ENCODE measurements at regions not wholly inside any gene's neighbourhood (a gene's known extent, or its start where the extent isn't known, plus 50 kb on each side); places are given as distances from the start of the nearest gene placed in this dataset.

- Histone ChIP-seq H3K4me2 (no peak overlapping the region), H3K9me3 (ENCODE audit: low read depth) (no peaks in the 10 kb centered on the region), H3K4me3 (no peak overlapping the region), H4K20me1 (ENCODE audit: low read depth) (no peaks in the 10 kb centered on the region), H3K9ac (no peak overlapping the region), H2AFZ (replicated peaks) (no peak overlapping the region), H3K27ac (no peak overlapping the region), H3K4me1 (peaks cover 5% of the 10 kb centered on the region), H3K27me3 (no peaks in the 10 kb centered on the region), H3F3A (ENCODE audit: low read depth) (no peaks in the 10 kb centered on the region), H3K36me3 (no peaks in the 10 kb centered on the region), H3K79me2 (ENCODE audit: low read depth) (no peaks in the 10 kb centered on the region)
- Mint-ChIP-seq H3K27ac (no peak overlapping the region), H3K4me1 (no peaks in the 10 kb centered on the region), H3K4me3 (no peak overlapping the region), H3K9me3 (no peaks in the 10 kb centered on the region), H3K36me3 (no peaks in the 10 kb centered on the region), H3K27me3 (ENCODE audit: insufficient read depth, low read depth) (no peaks in the 10 kb centered on the region)
- TF ChIP-seq EZH2 (IDR thresholded peaks at IDR 0.05) (no peak), EZH2phosphoT487 (IDR thresholded peaks at IDR 0.05) (no peak)
- TF ChIP-seq, protein P1, sequence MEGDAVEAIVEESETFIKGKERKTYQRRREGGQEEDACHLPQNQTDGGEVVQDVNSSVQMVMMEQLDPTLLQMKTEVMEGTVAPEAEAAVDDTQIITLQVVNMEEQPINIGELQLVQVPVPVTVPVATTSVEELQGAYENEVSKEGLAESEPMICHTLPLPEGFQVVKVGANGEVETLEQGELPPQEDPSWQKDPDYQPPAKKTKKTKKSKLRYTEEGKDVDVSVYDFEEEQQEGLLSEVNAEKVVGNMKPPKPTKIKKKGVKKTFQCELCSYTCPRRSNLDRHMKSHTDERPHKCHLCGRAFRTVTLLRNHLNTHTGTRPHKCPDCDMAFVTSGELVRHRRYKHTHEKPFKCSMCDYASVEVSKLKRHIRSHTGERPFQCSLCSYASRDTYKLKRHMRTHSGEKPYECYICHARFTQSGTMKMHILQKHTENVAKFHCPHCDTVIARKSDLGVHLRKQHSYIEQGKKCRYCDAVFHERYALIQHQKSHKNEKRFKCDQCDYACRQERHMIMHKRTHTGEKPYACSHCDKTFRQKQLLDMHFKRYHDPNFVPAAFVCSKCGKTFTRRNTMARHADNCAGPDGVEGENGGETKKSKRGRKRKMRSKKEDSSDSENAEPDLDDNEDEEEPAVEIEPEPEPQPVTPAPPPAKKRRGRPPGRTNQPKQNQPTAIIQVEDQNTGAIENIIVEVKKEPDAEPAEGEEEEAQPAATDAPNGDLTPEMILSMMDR (IDR thresholded peaks at IDR 0.05) = no peak
- DNase-seq (ENCODE audit: low spot score) = no peak
Observed at GRCh38 chr11:87739261-87739660, 436.0 kb downstream of the RAB38 start.

- Mint-ChIP-seq H3K9me3 (peaks cover 3% of the 10 kb centered on the region), H3K27ac (no peak overlapping the region), H3K27me3 (ENCODE audit: insufficient read depth, low read depth) (no peaks in the 10 kb centered on the region), H3K36me3 (no peaks in the 10 kb centered on the region), H3K4me1 (no peaks in the 10 kb centered on the region), H3K4me3 (no peak overlapping the region)
- no peak overlapping the region for H3K27ac ChIP-seq
- H3K27me3 ChIP-seq = no peaks in the 10 kb centered on the region
- no peaks in the 10 kb centered on the region for H3K9me3 ChIP-seq (ENCODE audit: low read depth)
- H3K4me1 ChIP-seq = no peaks in the 10 kb centered on the region
- no peak for DNase-seq (ENCODE audit: low spot score)
- no peaks in the 10 kb centered on the region for H3K79me2 ChIP-seq (ENCODE audit: low read depth)
- H3K36me3 ChIP-seq = no peaks in the 10 kb centered on the region
- TF ChIP-seq, protein P1 (IDR thresholded peaks at IDR 0.05) = no peak
- TF ChIP-seq EZH2 (IDR thresholded peaks at IDR 0.05) = no peak
- TF ChIP-seq EZH2phosphoT487 (IDR thresholded peaks at IDR 0.05) = no peak
- H4K20me1 ChIP-seq (ENCODE audit: low read depth) = no peaks in the 10 kb centered on the region
- no peak overlapping the region for H3K4me3 ChIP-seq
- H3K4me2 ChIP-seq = no peak overlapping the region
- H3F3A ChIP-seq (ENCODE audit: low read depth) = no peaks in the 10 kb centered on the region
- no peak overlapping the region for H2AFZ ChIP-seq (replicated peaks)
- H3K9ac ChIP-seq = no peak overlapping the region
Observed at GRCh38 chr11:87736928-87737327, 438.3 kb downstream of the RAB38 start.

DNA sequence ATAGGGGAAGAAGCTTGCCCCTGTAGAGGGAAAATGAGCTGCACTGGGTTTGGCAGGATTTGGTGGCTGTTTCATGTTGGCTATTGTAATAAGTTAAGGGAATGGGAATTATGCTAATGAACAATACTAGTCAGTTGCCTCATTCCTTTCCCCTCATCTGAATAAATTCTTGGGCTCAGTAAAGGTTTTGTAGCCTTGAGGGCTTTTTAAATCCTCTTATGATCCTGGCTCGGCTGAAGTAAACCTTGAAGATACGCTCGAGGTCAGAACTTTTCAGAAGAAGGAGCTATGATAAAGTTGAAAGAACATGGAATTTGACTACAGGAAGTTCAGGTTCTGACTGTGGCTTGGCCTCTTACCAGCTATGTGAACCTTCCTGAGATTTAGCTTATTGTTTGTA, 448.7 kb downstream of the RAB38 start:
- H3K4me1 Mint-ChIP-seq = no peaks in the 10 kb centered on the region
- H3K9me3 Mint-ChIP-seq = no peaks in the 10 kb centered on the region
- H3K27me3 Mint-ChIP-seq (ENCODE audit: insufficient read depth, low read depth) = peaks cover 2% of the 10 kb centered on the region
- H3K9me3 ChIP-seq (ENCODE audit: low read depth) = no peaks in the 10 kb centered on the region
- TF ChIP-seq EZH2 (IDR thresholded peaks at IDR 0.05) (no peak), EZH2phosphoT487 (IDR thresholded peaks at IDR 0.05) (no peak)
- TF ChIP-seq, protein P1 (IDR thresholded peaks at IDR 0.05) = no peak
- H2AFZ ChIP-seq (replicated peaks) = no peak overlapping the region
- H3K36me3 ChIP-seq = no peaks in the 10 kb centered on the region
- H3K27ac Mint-ChIP-seq = no peak overlapping the region
- no peak overlapping the region for H3K4me2 ChIP-seq
- no peaks in the 10 kb centered on the region for H3F3A ChIP-seq (ENCODE audit: low read depth)
- H3K36me3 Mint-ChIP-seq = no peaks in the 10 kb centered on the region
- DNase-seq (ENCODE audit: low spot score) = no peak
- H3K9ac ChIP-seq = no peak overlapping the region
- no peaks in the 10 kb centered on the region for H3K4me1 ChIP-seq
- H3K27me3 ChIP-seq = no peaks in the 10 kb centered on the region
- H3K79me2 ChIP-seq (ENCODE audit: low read depth) = no peaks in the 10 kb centered on the region
- no peak overlapping the region for H3K27ac ChIP-seq
- no peak overlapping the region for H3K4me3 ChIP-seq
- no peak overlapping the region for H3K4me3 Mint-ChIP-seq
- H4K20me1 ChIP-seq (ENCODE audit: low read depth) = no peaks in the 10 kb centered on the region
